HCT116 (cell line): ENCODE measurements at regions not wholly inside any gene's neighbourhood (a gene's known extent, or its start where the extent isn't known, plus 50 kb on each side); places are given as distances from the start of the nearest gene placed in this dataset.

Experiments
- CEBPB ChIP-seq: IDR thresholded peaks from 2 replicates; pipeline ENCODE4 v1.6.1; 2012; ENCODE audit warnings: low read depth
- EZH2 ChIP-seq: fragments of 200-600 bp; sonication (generic); IDR thresholded peaks from 2 replicates; pipeline ENCODE4 v1.6.1; 2017; ENCODE audit warnings: antibody characterized with exemption, mixed run types
- EZH2phosphoT487 ChIP-seq: fragments of 200-600 bp; IDR thresholded peaks from 2 replicates; pipeline ENCODE4 v1.6.1; 2018; ENCODE audit warnings: antibody characterized with exemption, borderline replicate concordance
- JUND ChIP-seq: IDR thresholded peaks from 2 replicates; pipeline ENCODE4 v1.6.1; 2012
- MAX ChIP-seq: IDR thresholded peaks from 2 replicates; pipeline ENCODE4 v1.6.1; 2012
- POLR2A ChIP-seq: IDR thresholded peaks from 2 replicates; pipeline ENCODE4 v1.7.0; 2011; ENCODE audit warnings: borderline replicate concordance; ENCODE audit not compliant: insufficient read depth, insufficient read length; ENCODE audit errors: extremely low read depth
- POLR2AphosphoS5 ChIP-seq: IDR thresholded peaks from 2 replicates; pipeline ENCODE4 v1.6.1; 2011; ENCODE audit warnings: mild to moderate bottlenecking, low read depth, low read length, moderate library complexity
- RAD21 ChIP-seq: IDR thresholded peaks from 2 replicates; pipeline ENCODE4 v1.6.1; 2012; ENCODE audit warnings: low read depth, mild to moderate bottlenecking
- REST ChIP-seq: IDR thresholded peaks from 2 replicates; pipeline ENCODE4 v1.6.1; 2012; ENCODE audit warnings: low read depth
- YY1 ChIP-seq: IDR thresholded peaks from 2 replicates; pipeline ENCODE4 v1.6.1; 2011; ENCODE audit warnings: low read length, low read depth, moderate library complexity, mild to moderate bottlenecking; ENCODE audit not compliant: insufficient replicate concordance; ENCODE audit errors: extremely low read depth
- TF ChIP-seq, protein P1 (sequence below), 3 experiments: fragments of 200-600 bp in 1 of 3; sonication (generic) in 1 of 3; IDR thresholded peaks in 2 of 3; conservative IDR thresholded peaks in 1 of 3; 2 replicates each; pipeline ENCODE4 v1.5.1; 2012 to 2017; ENCODE audit warnings: low read depth in 2 of 3, low read length in 2 of 3, antibody characterized with exemption in 1 of 3, borderline replicate concordance in 1 of 3, control low read depth in 1 of 3, mild to moderate bottlenecking in 1 of 3, mixed read lengths in 1 of 3, mixed run types in 1 of 3, moderate library complexity in 1 of 3; ENCODE audit not compliant: insufficient read depth in 1 of 3

GRCh38 chr2:156837635-156838370 lies 401.6 kb downstream of the GPD2 start:
- TF ChIP-seq YY1 (no peak), REST (no peak), RAD21 (no peak), JUND (no peak), EZH2phosphoT487 (no peak), MAX (no peak), CEBPB (no peak), EZH2 (no peak), POLR2AphosphoS5 (no peak), POLR2A (no peak)
- TF ChIP-seq, protein P1, sequence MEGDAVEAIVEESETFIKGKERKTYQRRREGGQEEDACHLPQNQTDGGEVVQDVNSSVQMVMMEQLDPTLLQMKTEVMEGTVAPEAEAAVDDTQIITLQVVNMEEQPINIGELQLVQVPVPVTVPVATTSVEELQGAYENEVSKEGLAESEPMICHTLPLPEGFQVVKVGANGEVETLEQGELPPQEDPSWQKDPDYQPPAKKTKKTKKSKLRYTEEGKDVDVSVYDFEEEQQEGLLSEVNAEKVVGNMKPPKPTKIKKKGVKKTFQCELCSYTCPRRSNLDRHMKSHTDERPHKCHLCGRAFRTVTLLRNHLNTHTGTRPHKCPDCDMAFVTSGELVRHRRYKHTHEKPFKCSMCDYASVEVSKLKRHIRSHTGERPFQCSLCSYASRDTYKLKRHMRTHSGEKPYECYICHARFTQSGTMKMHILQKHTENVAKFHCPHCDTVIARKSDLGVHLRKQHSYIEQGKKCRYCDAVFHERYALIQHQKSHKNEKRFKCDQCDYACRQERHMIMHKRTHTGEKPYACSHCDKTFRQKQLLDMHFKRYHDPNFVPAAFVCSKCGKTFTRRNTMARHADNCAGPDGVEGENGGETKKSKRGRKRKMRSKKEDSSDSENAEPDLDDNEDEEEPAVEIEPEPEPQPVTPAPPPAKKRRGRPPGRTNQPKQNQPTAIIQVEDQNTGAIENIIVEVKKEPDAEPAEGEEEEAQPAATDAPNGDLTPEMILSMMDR (IDR thresholded peaks at IDR 0.05 in 2 of 3, conservative IDR thresholded peaks at IDR 0.05 in 1 of 3; ENCODE audit: borderline replicate concordance in 1 of 3, insufficient read depth in 1 of 3, low read depth in 2 of 3, low read length in 2 of 3) = no peak
